GM19238 (cell line): ENCODE measurements at regions not wholly inside any gene's neighbourhood (a gene's known extent, or its start where the extent isn't known, plus 50 kb on each side); places are given as distances from the start of the nearest gene placed in this dataset.
A peak's percentile ranks its signal among the peaks of the same experiment; 100 is the strongest.

ENCODE experiments used
- DNase-seq: peaks from one replicate; pipeline ENCODE4 v3.0.0; 2011; ENCODE audit warnings: low spot score; ENCODE audit not compliant: insufficient read length

- no peak for DNase-seq
Observed at GRCh38 chr2:136217996-136218395, 100.0 kb upstream of the CXCR4 start.

- DNase-seq: no peak
Observed at GRCh38 chr2:136215908-136216472, 98.0 kb upstream of the CXCR4 start.

- no peak for DNase-seq
Observed at GRCh38 chr2:136215449-136215848, 97.5 kb upstream of the CXCR4 start.

- DNase-seq: no peak
Observed at GRCh38 chr2:136214307-136215200, 96.6 kb upstream of the CXCR4 start.

- no peak for DNase-seq
Observed at GRCh38 chr2:136213836-136214235, 95.9 kb upstream of the CXCR4 start.

- no peak for DNase-seq
Observed at GRCh38 chr2:136212426-136213378, 94.8 kb upstream of the CXCR4 start.

GRCh38 chr2:136211701-136212100, 93.8 kb upstream of the CXCR4 start:
- DNase-seq: no peak

- DNase-seq: no peak
Observed at GRCh38 chr2:136210822-136211221, 92.9 kb upstream of the CXCR4 start.

GRCh38 chr2:136210455-136210805, 92.5 kb upstream of the CXCR4 start:
- DNase-seq: no peak

- DNase-seq: no peak
Observed at GRCh38 chr2:136209561-136210454, 91.9 kb upstream of the CXCR4 start.

GRCh38 chr2:136208682-136209420, 90.9 kb upstream of the CXCR4 start:
- DNase-seq: no peak

GRCh38 chr2:136207665-136208064, 89.7 kb upstream of the CXCR4 start:
- no peak for DNase-seq

- DNase-seq: no peak
Observed at GRCh38 chr2:136207030-136207623, 89.2 kb upstream of the CXCR4 start.

GRCh38 chr2:136206613-136207012, 88.7 kb upstream of the CXCR4 start:
- peak; percentile 47 for DNase-seq

GRCh38 chr2:136205615-136206014, 87.7 kb upstream of the CXCR4 start:
- DNase-seq: no peak

GRCh38 chr2:136204971-136205370, 87.0 kb upstream of the CXCR4 start:
- no peak for DNase-seq

GRCh38 chr2:136195226-136195625, 77.3 kb upstream of the CXCR4 start:
- DNase-seq: no peak

- DNase-seq: no peak
Observed at GRCh38 chr2:136191041-136191440, 73.1 kb upstream of the CXCR4 start.

- DNase-seq: no peak
Observed at GRCh38 chr2:136189221-136189782, 71.4 kb upstream of the CXCR4 start.
